GM12874 (cell line): ENCODE measurements at regions not wholly inside any gene's neighbourhood (a gene's known extent, or its start where the extent isn't known, plus 50 kb on each side); places are given as distances from the start of the nearest gene placed in this dataset.

Source experiments
- CTCF ChIP-seq: IDR thresholded peaks from 2 replicates; pipeline ENCODE4 v1.5.1; 2011; ENCODE audit warnings: low read depth, mild to moderate bottlenecking, control low read depth, low read length, moderate library complexity; ENCODE audit not compliant: insufficient read depth

GRCh38 chr13:48790199-48790598 is 136.5 kb downstream of the CYSLTR2 start:
- no peak for TF ChIP-seq CTCF

GRCh38 chr13:48790966-48791365 is 137.2 kb downstream of the CYSLTR2 start:
- TF ChIP-seq CTCF: no peak

GRCh38 chr13:48797127-48797526 is 143.4 kb downstream of the CYSLTR2 start:
- TF ChIP-seq CTCF: no peak

GRCh38 chr13:48797761-48798160 is 144.0 kb downstream of the CYSLTR2 start:
- no peak for TF ChIP-seq CTCF

- TF ChIP-seq CTCF: no peak
Measured at GRCh38 chr13:48798180-48798579, 144.5 kb downstream of the CYSLTR2 start.

- TF ChIP-seq CTCF: no peak
Measured at GRCh38 chr13:48801255-48801654, 147.5 kb downstream of the CYSLTR2 start.

- TF ChIP-seq CTCF: no peak
Measured at GRCh38 chr13:48804821-48805601, 151.3 kb downstream of the CYSLTR2 start.

- TF ChIP-seq CTCF: no peak
Measured at GRCh38 chr13:48806522-48806921, 152.8 kb downstream of the CYSLTR2 start.
